ENCODE measurements at regions not wholly inside any gene's neighbourhood (a gene's known extent, or its start where the extent isn't known, plus 50 kb on each side); places are given as distances from the start of the nearest gene placed in this dataset.

DNA sequence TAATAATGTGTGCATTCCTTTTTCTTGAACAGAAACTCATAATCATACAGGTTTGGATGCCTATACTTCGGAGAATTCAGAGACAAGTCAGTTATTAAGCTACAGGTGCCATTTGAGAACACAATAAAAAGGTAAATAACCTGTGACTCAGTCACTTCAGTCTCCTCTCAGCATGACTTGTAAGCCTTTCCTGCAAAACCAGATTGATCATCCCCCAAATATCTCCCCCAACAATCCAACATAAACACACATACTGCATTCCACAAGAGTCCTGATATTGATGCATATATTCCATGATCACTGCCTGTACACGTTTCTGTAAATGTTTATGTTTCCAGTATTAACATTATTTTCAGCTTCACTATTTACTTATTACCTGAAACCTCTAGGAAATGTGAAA, 110.8 kb downstream of the PWWP3B start:
- TF ChIP-seq HMGXB4 (CRISPR knock-in tag; IDR thresholded peaks at IDR 0.05; ENCODE audit: borderline replicate concordance in 1 of 2, low read depth in 1 of 2): no peak
- no peak for TF ChIP-seq EZH2 (conservative IDR thresholded peaks at IDR 0.05; ENCODE audit: low read depth, low read length)
- TF ChIP-seq ZFP36 (IDR thresholded peaks at IDR 0.05; ENCODE audit: borderline replicate concordance, low read depth, low read length, partially characterized antibody): no peak
- TF ChIP-seq, protein P1, sequence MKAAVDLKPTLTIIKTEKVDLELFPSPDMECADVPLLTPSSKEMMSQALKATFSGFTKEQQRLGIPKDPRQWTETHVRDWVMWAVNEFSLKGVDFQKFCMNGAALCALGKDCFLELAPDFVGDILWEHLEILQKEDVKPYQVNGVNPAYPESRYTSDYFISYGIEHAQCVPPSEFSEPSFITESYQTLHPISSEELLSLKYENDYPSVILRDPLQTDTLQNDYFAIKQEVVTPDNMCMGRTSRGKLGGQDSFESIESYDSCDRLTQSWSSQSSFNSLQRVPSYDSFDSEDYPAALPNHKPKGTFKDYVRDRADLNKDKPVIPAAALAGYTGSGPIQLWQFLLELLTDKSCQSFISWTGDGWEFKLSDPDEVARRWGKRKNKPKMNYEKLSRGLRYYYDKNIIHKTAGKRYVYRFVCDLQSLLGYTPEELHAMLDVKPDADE (CRISPR knock-in tag; IDR thresholded peaks at IDR 0.05): no peak
- TF ChIP-seq ZNF512 (CRISPR knock-in tag; IDR thresholded peaks at IDR 0.05): no peak
- TF ChIP-seq HMG20B (CRISPR knock-in tag; conservative IDR thresholded peaks at IDR 0.05): no peak
- no peak for TF ChIP-seq RBM22 (optimal IDR thresholded peaks at IDR 0.05; ENCODE audit: low read length)
- TF ChIP-seq CTCF (CRISPR knock-in tag; IDR thresholded peaks at IDR 0.05): no peak
- no peak for TF ChIP-seq ZNF644 (CRISPR knock-in tag; IDR thresholded peaks at IDR 0.05; ENCODE audit: low read depth)
- no peak for TF ChIP-seq GFI1 (CRISPR knock-in tag; IDR thresholded peaks at IDR 0.05; ENCODE audit: borderline replicate concordance)
- no peak for TF ChIP-seq SOX13 (IDR thresholded peaks at IDR 0.05)
- TF ChIP-seq SOX13 (CRISPR knock-in tag; conservative IDR thresholded peaks at IDR 0.05 in 1 of 2, IDR thresholded peaks at IDR 0.05 in 1 of 2): no peak
- TF ChIP-seq GTF2F1 (IDR thresholded peaks at IDR 0.05; ENCODE audit: low read length): no peak

Data from HepG2 (cell line).